Tibial nerve (tissue), 3 donors: ENCODE measurements at regions not wholly inside any gene's neighbourhood (a gene's known extent, or its start where the extent isn't known, plus 50 kb on each side); places are given as distances from the start of the nearest gene placed in this dataset.

Source experiments
- POLR2A ChIP-seq, 2 donors: fragments of 450-650 bp; IDR thresholded peaks; one replicate each; pipeline ENCODE4 v1.6.1; 2017; ENCODE audit warnings: antibody characterized with exemption in 2 of 2, mild to moderate bottlenecking in 2 of 2, moderate library complexity in 2 of 2
- TF ChIP-seq, protein P1 (sequence below), 5 experiments: fragments of 200-600 bp in 3 of 5; fragments of 450-650 bp in 2 of 5; sonication (generic) in 3 of 5; IDR thresholded peaks; one replicate each; pipeline ENCODE4 v1.5.1; 2016 to 2019; ENCODE audit warnings: antibody characterized with exemption in 5 of 5, mild to moderate bottlenecking in 3 of 5, moderate library complexity in 2 of 5

DNA sequence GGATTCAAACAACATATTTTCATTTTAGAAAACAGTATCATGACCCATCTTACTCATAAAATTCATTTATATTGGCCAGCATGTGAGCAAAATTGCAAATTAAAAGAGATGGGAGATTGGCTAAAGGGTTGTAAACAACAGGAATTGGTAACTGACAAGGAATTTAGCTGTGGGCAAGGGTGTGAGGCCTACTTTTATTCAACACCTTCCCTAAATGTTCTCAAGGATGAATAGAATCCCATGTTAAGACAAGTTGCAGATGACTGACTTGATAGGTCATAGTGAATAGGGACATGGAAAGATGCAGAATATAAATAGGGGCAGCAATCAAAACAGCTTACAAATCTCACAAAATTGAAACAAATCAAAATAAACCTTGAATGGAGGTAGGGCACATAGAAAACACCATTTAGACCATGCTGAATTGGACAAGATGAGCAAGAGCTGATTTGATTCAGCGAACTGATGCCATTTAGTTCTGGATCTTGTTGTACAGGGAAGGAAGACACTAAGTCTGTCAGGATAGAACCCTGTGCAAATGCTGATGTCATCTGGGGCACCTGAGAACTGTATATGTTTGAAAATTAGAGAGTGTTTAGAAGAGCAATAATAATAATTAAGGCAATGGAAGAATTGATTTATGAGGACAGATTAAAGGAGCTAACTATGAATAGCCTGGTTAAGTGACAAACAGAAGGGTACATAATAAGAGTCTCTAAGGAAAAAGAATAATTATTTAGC, 509.7 kb downstream of the ZEB2 start:
- TF ChIP-seq, protein P1, sequence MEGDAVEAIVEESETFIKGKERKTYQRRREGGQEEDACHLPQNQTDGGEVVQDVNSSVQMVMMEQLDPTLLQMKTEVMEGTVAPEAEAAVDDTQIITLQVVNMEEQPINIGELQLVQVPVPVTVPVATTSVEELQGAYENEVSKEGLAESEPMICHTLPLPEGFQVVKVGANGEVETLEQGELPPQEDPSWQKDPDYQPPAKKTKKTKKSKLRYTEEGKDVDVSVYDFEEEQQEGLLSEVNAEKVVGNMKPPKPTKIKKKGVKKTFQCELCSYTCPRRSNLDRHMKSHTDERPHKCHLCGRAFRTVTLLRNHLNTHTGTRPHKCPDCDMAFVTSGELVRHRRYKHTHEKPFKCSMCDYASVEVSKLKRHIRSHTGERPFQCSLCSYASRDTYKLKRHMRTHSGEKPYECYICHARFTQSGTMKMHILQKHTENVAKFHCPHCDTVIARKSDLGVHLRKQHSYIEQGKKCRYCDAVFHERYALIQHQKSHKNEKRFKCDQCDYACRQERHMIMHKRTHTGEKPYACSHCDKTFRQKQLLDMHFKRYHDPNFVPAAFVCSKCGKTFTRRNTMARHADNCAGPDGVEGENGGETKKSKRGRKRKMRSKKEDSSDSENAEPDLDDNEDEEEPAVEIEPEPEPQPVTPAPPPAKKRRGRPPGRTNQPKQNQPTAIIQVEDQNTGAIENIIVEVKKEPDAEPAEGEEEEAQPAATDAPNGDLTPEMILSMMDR (IDR thresholded peaks at IDR 0.05) = no peak
- TF ChIP-seq POLR2A (IDR thresholded peaks at IDR 0.05) = no peak
